Tibial nerve (tissue), 4 donors: ENCODE measurements at regions not wholly inside any gene's neighbourhood (a gene's known extent, or its start where the extent isn't known, plus 50 kb on each side); places are given as distances from the start of the nearest gene placed in this dataset.

ENCODE experiments used
- DNase-seq, 2 donors: peaks; one replicate each; pipeline ENCODE4 v3.0.0-alpha.2; 2019; ENCODE audit warnings: low spot score in 2 of 2
- H3K27ac ChIP-seq, 4 donors: fragments of 200-600 bp; sonication (generic) in 3 of 4; one replicate each; pipeline ENCODE4 v1.5.1; 2017 to 2019; ENCODE audit warnings: mild to moderate bottlenecking in 1 of 4
- H3K27me3 ChIP-seq, 2 donors: fragments of 200-600 bp; sonication (generic) in 1 of 2; one replicate each; pipeline versions ENCODE4 v1.5.1 to v1.6.0; 2017 to 2019
- H3K36me3 ChIP-seq, 3 donors: fragments of 200-600 bp; sonication (generic); one replicate each; pipeline ENCODE4 v1.5.1; 2018 to 2019
- H3K4me1 ChIP-seq, 4 donors: fragments of 200-600 bp; sonication (generic) in 3 of 4; one replicate each; pipeline ENCODE4 v1.5.1; 2017 to 2019
- H3K4me3 ChIP-seq, 4 donors: fragments of 200-600 bp; sonication (generic) in 3 of 4; one replicate each; pipeline ENCODE4 v1.5.1; 2017 to 2019; ENCODE audit warnings: mild to moderate bottlenecking in 1 of 4, moderate library complexity in 1 of 4
- H3K9me3 ChIP-seq, 4 donors: fragments of 200-600 bp; sonication (generic) in 3 of 4; one replicate each; pipeline ENCODE4 v1.5.1; 2017 to 2019
- EP300 ChIP-seq, 2 donors: sonication (generic); formaldehyde crosslinking; IDR thresholded peaks; one replicate each; pipeline ENCODE4 v1.6.1; 2017; ENCODE audit warnings: antibody characterized with exemption in 2 of 2, mild to moderate bottlenecking in 1 of 2
- POLR2A ChIP-seq, 2 donors: fragments of 450-650 bp; IDR thresholded peaks; one replicate each; pipeline ENCODE4 v1.6.1; 2017; ENCODE audit warnings: antibody characterized with exemption in 2 of 2, mild to moderate bottlenecking in 2 of 2, moderate library complexity in 2 of 2
- WGBS, 2 donors: methylation state at CpG; one replicate each; pipeline ENCODE4 v1.1.5; 2018; 5-methylcytosine and 5-hydroxymethylcytosine counted together
- TF ChIP-seq, protein P1 (sequence below), 5 experiments: fragments of 200-600 bp in 3 of 5; fragments of 450-650 bp in 2 of 5; sonication (generic) in 3 of 5; IDR thresholded peaks; one replicate each; pipeline ENCODE4 v1.5.1; 2016 to 2019; ENCODE audit warnings: antibody characterized with exemption in 5 of 5, mild to moderate bottlenecking in 3 of 5, moderate library complexity in 2 of 5

DNA sequence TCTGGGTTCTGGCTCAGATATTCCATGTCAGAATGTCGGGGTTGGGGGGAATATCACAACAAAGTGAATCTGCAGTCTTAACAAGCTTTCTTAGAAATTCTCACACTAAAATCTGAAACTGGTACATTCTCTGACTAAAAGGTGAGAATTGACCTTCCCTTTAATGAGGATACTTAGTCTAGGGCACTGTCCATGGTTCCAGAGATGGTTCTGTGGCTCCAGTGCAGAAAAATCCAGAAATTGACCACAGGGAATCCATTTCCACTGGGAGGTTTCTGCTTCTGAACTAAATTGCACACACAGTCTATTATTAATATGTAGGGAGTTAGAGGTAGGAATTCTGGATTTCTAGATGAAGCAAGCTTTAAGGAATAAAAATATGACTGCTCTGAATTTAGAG, 171.6 kb upstream of the OBI1 start:
- H3K9me3 ChIP-seq, result no peaks in the 10 kb centered on the region
- TF ChIP-seq EP300 (IDR thresholded peaks at IDR 0.05) (no peak), POLR2A (IDR thresholded peaks at IDR 0.05) (no peak)
- TF ChIP-seq, protein P1, sequence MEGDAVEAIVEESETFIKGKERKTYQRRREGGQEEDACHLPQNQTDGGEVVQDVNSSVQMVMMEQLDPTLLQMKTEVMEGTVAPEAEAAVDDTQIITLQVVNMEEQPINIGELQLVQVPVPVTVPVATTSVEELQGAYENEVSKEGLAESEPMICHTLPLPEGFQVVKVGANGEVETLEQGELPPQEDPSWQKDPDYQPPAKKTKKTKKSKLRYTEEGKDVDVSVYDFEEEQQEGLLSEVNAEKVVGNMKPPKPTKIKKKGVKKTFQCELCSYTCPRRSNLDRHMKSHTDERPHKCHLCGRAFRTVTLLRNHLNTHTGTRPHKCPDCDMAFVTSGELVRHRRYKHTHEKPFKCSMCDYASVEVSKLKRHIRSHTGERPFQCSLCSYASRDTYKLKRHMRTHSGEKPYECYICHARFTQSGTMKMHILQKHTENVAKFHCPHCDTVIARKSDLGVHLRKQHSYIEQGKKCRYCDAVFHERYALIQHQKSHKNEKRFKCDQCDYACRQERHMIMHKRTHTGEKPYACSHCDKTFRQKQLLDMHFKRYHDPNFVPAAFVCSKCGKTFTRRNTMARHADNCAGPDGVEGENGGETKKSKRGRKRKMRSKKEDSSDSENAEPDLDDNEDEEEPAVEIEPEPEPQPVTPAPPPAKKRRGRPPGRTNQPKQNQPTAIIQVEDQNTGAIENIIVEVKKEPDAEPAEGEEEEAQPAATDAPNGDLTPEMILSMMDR (IDR thresholded peaks at IDR 0.05), result no peak
- 89 to 92% methylated on average over 1 of the region's 1 CpG for WGBS, 2 donors
- H3K4me3 ChIP-seq, result no peak overlapping the region
- H3K27me3 ChIP-seq, result no peaks in the 10 kb centered on the region
- no peak overlapping the region for H3K27ac ChIP-seq
- H3K36me3 ChIP-seq, result no peaks in the 10 kb centered on the region
- no peaks in the 10 kb centered on the region for H3K4me1 ChIP-seq
- no peak for DNase-seq

DNA sequence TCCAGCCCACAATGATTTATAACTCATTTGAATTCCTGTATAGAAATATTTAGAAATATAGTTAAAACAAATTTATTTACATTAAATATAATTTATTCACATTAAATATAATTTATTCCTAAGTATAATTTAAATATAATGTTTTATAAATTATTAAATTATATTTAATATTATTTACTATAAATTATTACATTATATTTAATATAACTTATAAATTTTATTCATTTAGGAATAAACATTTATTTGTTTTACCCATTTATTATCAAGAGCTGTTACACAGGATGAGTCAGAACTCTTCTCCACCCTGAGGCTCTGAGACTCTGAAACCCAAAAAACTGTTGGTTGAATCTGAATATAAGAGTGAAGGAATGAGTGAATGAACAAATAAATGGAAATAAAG, 170.9 kb upstream of the OBI1 start:
- Histone ChIP-seq H3K27me3 (no peaks in the 10 kb centered on the region), H3K4me1 (no peaks in the 10 kb centered on the region), H3K9me3 (no peaks in the 10 kb centered on the region), H3K4me3 (no peak overlapping the region), H3K36me3 (no peaks in the 10 kb centered on the region), H3K27ac (no peak overlapping the region)
- TF ChIP-seq POLR2A (IDR thresholded peaks at IDR 0.05) (no peak), EP300 (IDR thresholded peaks at IDR 0.05) (no peak)
- TF ChIP-seq, protein P1 (IDR thresholded peaks at IDR 0.05), result no peak
- DNase-seq, result no peak

DNA sequence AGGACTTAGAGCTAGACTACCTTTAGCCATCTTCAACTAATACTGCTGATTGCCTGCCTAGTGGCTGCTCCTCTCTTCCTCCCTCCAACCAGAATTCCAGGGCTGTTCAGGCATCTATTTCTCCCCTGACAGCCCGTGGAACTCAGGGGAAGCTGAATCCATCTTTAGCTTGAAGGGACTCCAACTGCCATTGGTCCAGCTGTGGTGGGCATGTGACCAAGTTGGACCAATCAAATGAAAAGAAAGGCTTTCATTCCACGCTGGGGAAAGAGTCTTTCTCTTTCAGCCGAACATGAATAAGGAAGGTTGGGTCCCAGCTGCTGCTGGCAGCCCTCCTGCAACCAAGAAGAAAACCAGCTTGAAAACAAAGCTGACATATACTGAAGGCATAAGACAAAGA, 168.5 kb upstream of the OBI1 start:
- H3K27ac ChIP-seq, result no peak overlapping the region
- H3K4me1 ChIP-seq, result no peaks in the 10 kb centered on the region
- WGBS, 2 donors, result 65 to 66% methylated on average over 3 of the region's 3 CpGs
- no peaks in the 10 kb centered on the region for H3K9me3 ChIP-seq
- H3K27me3 ChIP-seq, result no peaks in the 10 kb centered on the region
- no peak overlapping the region for H3K4me3 ChIP-seq
- DNase-seq, result no peak
- TF ChIP-seq, protein P1 (IDR thresholded peaks at IDR 0.05), result no peak
- TF ChIP-seq EP300 (IDR thresholded peaks at IDR 0.05) (no peak), POLR2A (IDR thresholded peaks at IDR 0.05) (no peak)
- no peaks in the 10 kb centered on the region for H3K36me3 ChIP-seq

DNA sequence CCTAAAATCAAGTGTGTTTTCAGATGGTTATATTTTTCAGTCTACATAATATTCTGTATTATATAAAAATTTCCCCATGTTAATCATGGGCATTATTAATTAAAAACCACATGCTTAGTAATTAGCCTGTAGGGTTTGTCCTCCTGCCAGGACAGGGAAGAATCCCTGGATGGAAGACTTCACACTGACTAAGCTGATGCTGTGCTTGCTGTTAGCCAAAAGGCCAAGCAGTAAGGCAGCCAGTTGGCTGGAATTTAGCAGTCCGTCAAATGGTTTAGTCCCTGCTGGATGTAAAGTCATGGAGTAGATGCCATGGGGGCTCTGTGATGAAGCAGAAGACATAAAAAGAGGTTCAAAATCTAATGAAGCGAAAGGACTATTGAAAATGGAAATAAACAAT, 168.0 kb upstream of the OBI1 start:
- 65 to 77% methylated on average over 2 of the region's 2 CpGs for WGBS, 2 donors
- H3K27me3 ChIP-seq, result no peaks in the 10 kb centered on the region
- TF ChIP-seq, protein P1 (IDR thresholded peaks at IDR 0.05), result no peak
- TF ChIP-seq POLR2A (IDR thresholded peaks at IDR 0.05) (no peak), EP300 (IDR thresholded peaks at IDR 0.05) (no peak)
- no peaks in the 10 kb centered on the region for H3K36me3 ChIP-seq
- DNase-seq, result no peak
- H3K9me3 ChIP-seq, result no peaks in the 10 kb centered on the region
- no peak overlapping the region for H3K4me3 ChIP-seq
- H3K4me1 ChIP-seq, result no peaks in the 10 kb centered on the region
- H3K27ac ChIP-seq, result no peak overlapping the region

DNA sequence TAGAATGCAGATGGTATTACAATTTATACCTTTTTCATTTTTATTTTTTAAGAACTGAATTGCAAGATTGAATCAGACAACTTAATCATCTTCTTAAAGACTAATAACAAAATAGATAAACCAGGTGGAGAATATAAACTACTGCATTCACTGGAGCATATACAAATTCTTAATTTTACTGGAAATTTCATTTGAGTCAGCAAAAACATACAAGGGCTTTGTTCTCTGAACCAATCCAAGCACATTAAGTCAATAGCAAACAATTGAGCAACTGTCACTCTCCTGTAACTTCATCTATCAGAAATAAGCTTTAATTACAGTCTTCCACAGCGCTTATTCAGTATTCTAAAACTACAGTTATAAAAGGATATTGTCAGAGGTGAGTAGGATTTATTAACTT, 167.4 kb upstream of the OBI1 start:
- no peaks in the 10 kb centered on the region for H3K4me1 ChIP-seq
- 50 to 51% methylated on average over 1 of the region's 1 CpG for WGBS, 2 donors

More for the DNA sequence above, 167.4 kb upstream of the OBI1 start:
- no peaks in the 10 kb centered on the region for H3K9me3 ChIP-seq
- no peak for TF ChIP-seq EP300 (IDR thresholded peaks at IDR 0.05)
- TF ChIP-seq, protein P1 (IDR thresholded peaks at IDR 0.05), result no peak
- H3K4me3 ChIP-seq, result no peak overlapping the region
- no peak for DNase-seq
- no peaks in the 10 kb centered on the region for H3K27me3 ChIP-seq
- no peak overlapping the region for H3K27ac ChIP-seq
- no peaks in the 10 kb centered on the region for H3K36me3 ChIP-seq
